COLO668 (cell line): ENCODE measurements at regions not wholly inside any gene's neighbourhood (a gene's known extent, or its start where the extent isn't known, plus 50 kb on each side); places are given as distances from the start of the nearest gene placed in this dataset.
"Not testable (repeated sequence)": the region's sequence is repeated elsewhere in the genome, so short reads cannot be mapped to it uniquely, and the experiment has no call there.

Experiments
- DNase-seq: peaks from one replicate; lab custom pipeline; 2025; ENCODE audit not compliant: unreplicated experiment; lab: John Stamatoyannopoulos, UW

DNA sequence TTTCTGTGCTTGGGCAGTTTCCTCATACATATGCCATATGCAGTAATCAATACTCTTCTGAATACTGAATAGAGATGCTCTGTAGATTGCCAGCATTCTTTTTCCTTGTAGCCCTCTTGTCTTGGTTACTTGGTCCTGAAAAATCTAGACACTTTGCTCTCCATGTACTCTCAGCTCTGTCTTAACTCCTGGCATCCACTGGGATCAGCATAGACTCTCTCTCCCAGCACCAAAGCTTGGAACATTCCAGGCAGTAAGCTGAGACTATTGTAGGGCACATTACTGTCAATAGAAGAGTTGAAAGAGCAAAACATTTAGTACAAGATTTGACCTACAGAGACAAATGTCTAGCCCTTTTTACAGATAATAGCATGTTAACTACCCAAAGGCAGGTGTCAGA, 1100.3 kb downstream of the TBL1XR1 start:
- no peak for DNase-seq

DNA sequence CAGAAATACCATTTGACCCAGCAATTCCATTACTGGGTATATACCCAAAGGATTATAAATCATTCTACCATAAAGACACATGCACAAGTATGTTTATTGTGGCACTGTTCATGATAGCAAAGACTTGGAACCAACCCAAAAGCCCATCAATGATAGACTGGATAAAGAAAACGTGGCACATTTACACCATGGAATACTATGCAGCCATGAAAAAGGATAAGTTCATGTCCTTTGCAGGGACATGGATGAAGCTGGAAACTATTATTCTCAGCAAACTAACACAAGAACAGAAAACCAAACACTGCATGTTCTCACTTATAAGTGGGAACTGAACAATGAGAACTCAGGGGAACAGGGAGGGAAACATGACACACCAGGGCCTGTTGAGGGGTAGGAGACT, 1103.4 kb downstream of the TBL1XR1 start:
- DNase-seq = not testable (repeated sequence)

DNA sequence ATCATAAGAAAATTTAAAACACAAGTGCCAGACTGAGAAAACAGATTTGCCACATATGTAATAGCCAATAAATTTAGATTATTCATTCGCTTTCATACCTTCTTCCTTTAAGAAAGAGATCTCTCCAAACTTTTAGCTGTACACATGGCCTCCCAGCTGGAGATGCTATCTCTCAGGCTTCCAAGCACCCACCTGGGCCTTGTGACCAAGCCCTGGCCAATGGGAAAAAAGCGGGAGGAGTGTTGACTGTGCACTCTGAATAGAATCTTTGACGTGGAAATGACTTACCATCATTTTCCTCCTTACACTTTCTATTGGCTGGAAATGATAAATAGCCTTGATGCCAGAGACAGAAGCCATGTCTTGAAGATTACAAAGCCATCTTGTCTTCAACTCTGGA, 1106.6 kb downstream of the TBL1XR1 start:
- no peak for DNase-seq

DNA sequence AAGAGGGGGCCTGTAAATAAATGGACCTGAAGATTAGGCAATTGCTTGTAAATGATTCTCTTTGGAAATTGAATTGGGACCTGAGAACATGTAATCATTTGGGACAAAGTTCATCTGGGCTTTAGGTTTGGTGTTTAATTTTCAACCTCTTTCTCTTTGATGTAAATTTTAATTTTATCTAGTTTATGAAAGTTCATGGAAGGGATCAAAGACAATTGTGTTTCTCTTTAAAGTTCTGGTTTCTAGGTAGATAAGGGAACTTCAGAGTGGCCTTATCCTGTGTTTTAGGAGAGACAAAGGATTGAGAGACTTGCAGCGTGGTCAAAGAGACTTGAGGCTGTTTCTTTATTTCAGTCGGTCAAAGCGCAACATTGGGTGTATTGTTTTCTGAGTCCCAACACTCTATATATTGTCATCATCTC, 1108.3 kb downstream of the TBL1XR1 start:
- no peak for DNase-seq

DNA sequence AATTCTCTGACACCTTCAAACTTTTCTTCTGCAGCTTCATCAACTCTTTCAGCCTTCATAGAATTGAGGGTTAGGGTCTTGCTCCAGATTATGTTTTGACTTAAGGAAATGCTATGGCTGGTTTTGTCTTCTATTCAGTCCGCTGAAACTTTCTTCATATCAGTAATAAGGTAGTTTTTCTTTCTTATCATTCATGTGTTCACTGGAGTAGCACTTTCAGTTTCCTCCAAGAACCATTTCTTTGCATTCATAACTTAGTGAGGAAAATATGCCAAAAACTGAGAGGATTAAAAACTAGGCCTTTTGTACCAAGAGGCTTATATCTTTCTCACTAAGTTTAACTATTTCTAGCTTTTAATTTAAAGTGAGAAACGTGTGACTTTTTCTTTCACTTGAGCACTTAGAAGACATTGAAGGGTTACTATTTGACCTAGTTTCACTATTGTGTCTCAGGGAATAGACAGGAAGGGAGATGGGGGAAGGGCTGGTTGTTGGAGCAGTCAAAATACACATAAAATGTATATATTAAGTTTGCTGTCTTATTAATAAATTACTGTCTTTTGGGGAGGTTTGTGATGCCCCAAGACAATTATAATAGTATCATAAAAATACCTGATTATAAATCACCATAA, 1110.1 kb downstream of the TBL1XR1 start:
- no peak for DNase-seq

DNA sequence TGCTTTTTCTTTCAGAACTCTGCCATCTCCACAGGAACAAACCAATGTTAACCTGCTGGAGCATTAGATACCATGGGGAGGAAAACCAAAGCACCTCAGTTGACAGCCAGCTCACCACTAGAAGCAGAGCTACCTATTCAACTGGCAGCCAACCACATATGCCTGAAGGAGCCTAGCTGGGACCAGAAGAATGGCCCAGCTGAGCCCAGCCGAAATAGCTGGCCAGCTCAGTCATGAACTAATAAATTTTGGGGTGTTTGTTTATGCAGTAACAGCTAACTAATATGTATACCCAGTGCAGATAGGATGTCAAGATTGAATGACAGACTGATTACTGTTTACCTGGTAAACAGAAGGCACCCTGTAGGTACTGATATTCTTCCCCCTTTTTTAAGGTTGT, 1117.5 kb downstream of the TBL1XR1 start:
- no peak for DNase-seq

DNA sequence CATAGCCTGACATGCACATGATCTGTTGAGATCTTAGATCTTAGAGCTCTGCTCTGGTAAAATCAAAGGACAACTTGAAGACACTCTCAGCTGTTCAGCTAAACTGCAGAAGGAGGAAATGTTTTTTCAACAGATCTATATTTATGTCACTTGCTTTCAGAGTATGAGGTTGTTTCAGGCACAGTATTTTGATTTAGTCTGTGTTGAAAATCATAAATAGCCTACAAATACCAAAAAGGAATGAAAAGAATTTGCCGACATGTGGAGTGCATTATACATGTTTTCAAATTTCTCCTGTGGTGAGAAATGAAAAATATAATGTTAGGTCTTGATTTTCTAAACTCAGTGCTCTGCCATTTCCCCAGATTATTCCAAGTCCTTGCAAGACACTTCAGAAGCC, 1118.4 kb downstream of the TBL1XR1 start:
- no peak for DNase-seq

DNA sequence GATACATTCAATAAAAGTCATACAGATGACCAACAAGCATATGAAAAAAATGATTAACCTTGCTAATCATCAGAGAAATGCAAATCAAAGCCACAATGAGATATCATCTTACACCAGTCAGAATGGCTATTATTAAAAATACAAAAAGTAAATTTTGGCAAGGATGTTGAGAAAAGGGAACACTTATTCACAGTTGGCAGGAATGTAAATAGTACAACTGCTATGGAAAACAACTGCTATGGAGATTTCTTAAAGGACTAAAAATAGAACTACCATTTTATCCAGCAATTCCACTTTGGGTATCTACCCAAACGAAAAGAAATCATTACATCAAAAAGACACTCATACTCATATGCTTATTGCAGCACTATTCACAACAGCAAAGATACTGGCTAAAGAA, 1121.8 kb downstream of the TBL1XR1 start:
- DNase-seq = no peak

DNA sequence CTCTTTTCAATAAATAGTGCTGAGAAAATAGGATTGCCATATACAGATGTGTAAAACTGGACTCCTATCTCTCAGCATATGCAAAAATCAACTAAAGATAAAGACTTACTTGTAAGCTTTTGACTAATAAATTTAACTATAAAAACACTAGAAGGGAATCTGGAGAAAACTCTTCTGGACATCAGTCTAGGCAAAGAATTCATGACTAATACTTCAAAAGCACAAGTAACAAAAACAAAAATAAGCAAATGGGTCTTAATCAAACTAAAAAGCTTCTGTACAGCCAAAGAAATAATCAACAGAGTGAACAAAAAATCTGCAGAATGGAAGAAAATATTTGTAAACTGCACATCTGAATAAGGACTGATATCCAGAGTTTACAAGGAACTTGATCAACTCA, 1122.2 kb downstream of the TBL1XR1 start:
- no peak for DNase-seq

DNA sequence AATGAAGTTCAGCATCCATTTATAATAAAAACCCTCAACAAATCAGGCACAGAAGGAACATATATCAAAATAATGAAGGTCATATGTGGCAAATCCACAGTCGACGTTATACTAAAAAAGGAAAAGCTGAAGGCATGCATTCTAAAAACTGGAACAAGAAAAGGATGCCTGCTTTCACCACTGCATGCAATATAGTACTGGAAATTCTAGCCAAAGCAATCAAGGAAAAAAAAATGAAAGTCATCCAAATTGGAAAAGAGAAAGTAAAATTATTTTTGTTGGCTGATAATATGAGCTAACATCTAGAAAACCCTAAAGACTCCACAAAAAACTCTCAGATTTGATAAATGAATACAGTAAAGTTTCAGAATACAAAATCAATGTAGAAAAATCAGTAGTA, 1123.2 kb downstream of the TBL1XR1 start:
- DNase-seq = no peak

DNA sequence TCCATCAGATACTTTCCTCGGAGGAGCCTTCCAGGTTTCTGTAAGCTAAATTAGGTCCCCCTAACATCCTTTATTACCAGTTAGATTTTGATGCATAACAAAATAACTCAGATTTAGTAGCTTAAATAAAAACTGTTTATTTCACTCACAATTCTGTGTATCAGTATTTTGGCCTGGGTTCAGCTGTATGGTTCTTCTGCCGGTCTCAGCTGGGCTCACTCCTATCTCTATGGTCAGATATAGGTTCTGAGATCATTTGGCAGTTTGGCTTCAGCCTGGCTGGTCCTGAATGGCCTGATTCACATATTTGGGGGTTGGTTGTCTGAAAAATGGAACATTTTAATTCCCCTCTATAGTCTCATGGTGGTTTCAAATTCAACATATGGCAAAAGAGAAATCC, 1125.3 kb downstream of the TBL1XR1 start:
- DNase-seq = no peak

DNA sequence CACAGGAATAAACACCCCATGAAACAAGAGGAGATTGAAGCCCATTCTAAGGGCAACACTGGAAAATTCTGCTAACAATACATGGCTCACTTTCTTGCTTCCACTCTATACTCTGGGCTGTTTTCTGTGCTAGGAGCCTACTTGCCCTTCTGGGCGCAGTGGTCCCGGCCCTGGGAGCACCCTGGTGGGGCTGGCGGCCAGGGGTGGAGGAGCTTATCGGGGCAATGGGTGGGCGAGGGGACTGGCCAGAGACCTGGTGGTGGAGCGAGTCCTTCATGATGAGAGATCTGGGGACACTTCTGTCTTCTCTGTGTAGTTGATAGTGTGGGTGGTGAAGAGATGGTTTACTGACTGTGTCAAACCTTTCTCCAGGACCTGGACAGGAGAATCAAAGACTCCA, 1128.5 kb downstream of the TBL1XR1 start:
- DNase-seq = no peak

DNA sequence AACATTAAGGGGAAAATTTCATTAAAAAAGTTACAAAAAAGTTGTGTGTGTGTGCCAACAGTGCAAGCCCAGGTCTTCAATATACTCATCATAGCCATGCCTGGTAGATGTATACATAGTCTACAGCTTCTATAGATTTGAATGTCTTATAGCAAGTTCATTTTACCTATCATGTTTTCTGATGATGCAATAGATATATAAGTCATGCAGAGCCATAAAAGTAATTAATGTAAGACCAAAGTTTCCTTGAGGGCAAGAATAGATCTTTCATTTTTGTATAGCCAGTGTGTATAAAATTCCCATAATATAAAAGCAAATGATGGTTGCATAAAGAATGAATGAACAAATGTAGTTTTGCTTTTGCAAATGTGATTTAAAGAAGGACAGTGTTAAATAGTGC, 1138.4 kb downstream of the TBL1XR1 start:
- DNase-seq = no peak

DNA sequence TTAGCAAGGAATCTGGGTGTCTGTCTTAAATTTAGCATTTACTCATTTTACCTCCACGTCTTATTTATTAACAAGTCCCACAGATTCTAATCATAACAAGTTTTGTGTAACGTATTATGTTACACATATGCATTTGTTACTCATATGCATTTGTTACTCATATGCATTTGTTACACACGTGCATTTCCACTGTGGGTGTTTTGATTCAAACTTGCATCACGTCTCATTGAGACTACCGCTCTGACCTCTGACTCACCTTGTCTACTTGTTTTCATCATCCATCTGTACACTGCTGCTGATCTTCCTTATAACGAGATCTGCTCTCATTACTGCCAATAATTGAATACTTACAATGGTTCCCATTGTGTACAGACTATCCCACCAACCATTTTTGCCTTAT, 1141.4 kb downstream of the TBL1XR1 start:
- no peak for DNase-seq

DNA sequence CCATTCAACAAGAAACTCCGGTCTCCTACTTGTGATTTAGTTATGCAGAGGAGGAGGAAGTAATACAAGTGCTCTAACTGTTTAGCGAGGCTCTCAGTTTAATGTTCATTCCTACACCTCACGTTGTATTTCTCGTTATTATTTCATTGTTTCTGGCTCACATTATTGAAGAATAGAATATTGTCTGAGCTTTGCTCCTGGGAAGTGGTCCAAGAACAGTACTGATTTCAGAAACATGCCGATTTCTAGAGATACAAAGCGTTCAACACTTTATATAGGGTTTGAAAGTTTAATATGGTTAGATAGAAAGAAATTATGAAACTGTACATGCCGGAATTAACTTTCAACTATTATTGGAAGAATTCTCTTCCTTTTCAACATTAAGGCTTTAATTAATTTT, 1145.5 kb downstream of the TBL1XR1 start:
- DNase-seq = no peak

DNA sequence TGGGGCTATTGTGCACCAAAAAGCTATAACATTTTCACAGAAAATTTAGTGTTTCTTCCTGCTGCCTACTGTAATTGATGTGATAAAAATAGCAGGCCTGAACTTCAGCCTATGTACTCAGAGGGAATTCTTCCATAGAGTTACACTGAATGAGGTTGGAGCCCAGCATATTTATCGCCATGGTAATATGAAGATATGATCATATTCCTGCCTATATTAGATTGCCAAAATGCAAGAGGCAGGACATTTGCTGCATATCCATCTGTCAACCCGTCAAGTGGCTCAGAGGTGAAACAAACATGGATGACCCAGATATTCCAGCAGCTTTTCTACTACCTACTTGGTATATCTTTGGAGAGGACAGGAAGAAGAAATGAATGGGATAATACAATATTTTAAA, 1150.6 kb downstream of the TBL1XR1 start:
- DNase-seq = no peak

DNA sequence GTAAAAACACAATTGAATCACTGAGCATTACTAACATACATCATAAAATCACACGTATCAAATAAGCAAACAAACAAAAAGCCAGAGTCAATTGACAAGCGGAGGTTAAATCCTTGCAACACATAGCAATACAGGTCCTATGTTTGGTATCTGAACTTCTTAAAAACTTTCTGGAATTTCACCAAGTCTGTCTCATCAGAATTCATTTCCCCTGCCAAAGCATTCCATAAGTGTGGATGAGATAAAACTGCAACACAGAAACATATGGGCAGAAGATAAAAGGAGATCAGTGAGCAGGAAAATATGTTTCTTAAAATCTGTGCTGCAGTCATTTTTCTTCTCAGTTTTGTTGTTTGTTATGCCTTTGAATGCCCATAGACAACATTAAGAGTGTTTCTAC, 1155.5 kb downstream of the TBL1XR1 start:
- DNase-seq = no peak

DNA sequence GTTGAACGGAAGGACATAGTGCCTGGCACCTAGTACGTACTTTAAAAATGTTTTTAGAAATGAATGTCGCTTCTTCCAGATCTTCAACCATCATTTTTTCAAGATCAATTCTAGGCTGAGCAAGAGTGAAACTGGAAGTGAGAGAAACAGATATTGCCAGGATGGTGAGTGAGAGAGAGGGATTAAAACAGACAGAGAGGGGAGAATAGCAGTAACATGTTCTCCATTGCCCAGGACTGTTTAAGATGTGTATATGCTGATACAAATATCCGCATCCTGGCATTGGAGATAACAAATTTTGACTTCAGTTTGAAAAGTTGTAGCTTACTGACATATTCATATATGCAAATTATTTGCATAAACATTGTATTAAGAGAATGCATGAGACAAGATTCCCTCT, 1156.1 kb downstream of the TBL1XR1 start:
- no peak for DNase-seq

DNA sequence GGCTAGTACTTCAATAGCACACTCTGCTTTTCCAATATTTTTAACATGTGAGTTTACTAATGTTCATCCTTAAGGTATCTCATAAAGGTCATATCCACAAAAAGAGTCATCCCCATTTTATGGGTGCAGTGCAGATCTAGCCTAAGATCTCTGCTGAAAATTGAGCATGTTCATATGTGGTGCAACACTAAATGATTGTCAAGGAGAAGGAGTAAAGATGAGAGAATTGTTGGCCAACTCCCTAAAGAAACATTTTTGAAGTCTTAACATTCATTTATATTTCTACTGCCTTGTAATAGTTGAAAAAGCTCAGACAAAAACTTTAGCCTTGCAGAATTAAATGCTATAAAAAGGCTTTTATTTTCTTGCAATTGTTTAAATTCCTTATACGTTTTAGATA, 1159.6 kb downstream of the TBL1XR1 start:
- no peak for DNase-seq

DNA sequence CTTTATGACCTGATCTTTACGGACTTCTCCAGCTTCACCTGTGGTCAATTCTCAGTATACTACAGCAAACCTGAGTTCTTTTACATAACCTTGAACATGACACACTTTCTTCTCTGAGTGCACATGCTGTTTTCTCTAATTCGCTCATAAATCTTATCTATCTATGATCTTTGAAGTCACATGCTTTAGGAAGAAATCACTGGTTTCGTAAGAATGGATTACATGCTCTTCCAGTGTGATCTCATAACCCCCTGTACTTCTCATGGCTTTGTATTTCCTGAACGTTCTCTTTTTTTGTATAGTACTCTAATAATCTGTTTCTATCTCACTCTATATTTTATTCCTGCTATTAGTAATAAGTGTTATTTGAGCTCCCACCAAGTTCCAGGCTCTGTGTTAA, 1165.2 kb downstream of the TBL1XR1 start:
- no peak for DNase-seq

DNA sequence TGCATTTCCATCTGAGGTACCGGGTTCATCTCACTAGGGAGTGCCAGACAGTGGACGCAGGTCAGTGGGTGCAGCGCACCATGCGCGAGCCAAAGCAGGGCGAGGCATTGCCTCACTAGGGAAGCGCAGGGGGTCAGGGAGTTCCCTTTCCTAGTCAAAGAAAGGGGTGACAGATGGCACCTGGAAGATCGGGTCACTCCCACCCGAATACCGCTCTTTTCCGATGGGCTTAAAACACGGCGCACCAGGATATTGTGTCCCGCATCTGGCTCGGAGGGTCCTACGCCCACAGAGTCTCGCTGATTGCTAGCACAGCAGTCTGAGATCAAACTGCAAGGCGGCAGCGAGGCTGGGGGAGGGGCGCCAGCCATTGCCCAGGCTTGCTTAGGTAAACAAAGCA, 1157.1 kb downstream of the NAALADL2 start:
- not testable (repeated sequence) for DNase-seq

DNA sequence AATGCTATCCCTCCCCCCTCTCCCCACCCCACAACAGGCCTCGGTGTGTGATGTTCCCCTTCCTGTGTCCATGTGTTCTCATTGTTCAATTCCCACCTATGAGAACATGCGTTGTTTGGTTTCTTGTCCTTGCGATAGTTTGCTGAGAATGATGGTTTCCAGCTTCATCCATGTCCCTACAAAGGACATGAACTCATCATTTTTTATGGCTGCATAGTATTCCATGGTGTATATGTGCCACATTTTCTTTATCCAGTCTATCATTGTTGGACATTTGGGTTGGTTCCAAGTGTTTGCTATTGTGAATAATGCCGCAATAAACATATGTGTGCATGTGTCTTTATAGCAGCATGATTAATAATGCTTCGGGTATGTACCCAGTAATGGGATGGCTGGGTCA, 1156.1 kb downstream of the NAALADL2 start:
- DNase-seq = not testable (repeated sequence)

DNA sequence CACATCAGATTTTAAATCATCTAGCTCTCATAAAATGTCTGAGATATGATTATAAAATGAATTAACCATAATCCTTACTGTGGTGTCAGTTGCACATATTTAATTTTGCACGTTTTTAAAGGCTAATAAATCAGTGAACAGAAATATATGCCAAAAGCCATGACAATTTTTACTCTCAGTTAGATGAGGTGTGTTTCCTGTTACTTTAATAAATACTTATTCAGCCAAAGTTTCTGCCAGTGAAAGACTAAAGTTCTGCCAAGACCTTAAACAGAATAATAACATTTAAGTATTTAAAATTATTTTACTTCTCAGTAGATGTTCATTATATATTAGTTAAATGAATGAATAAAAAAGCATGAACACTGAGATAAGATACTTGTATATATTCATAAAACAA, 1150.1 kb downstream of the NAALADL2 start:
- no peak for DNase-seq

DNA sequence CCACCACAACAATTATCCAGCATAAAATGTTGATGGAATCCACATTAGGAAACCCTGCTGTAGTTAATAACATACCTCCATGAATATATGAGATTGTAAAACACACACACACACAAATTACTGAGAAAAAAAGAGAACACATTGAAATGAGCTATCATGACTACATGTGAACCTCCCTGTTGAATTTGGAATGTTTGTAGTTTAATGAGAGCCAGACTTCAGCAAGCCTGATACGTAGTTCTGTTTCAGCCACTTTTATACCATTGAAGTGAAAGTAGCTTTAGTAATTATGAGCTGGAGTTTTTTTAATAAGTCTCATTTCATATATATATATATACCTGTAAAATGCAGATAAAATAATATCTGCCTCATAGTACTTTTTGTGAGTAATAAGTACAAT, 1146.4 kb downstream of the NAALADL2 start:
- DNase-seq = no peak
